ENCODE measurements at regions not wholly inside any gene's neighbourhood (a gene's known extent, or its start where the extent isn't known, plus 50 kb on each side); places are given as distances from the start of the nearest gene placed in this dataset.

DNA sequence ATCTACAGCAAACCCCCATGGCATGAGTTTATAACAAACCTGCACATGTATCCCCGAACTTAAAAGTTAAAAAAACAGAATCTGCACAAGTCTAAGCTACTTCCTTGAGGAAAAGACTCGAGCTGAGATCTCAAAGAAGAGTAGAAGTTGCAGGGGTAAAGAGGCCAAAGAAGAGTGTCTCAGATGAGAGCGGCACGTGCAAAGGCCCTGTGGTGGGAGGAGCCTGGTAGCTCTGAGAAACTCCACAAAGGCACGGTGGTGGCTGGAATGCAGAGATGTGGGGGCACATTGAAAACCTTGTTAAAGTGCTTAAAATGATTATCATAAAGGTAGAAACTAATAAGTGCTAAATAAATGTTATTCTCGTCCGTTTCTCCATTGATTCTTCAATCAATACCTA lies 103.2 kb upstream of the GRK3 start:
- H2BK120ac ChIP-seq (replicated peaks; ENCODE audit: low read depth, low read length): no peak overlapping the region
- no peak overlapping the region for H3K56ac ChIP-seq (replicated peaks; ENCODE audit: insufficient read length, low read depth, low read length)
- no peaks in the 10 kb centered on the region for H3K4me1 ChIP-seq (replicated peaks in 1 of 4; ENCODE audit: control insufficient read depth in 3 of 4, insufficient read depth in 4 of 4, low read length in 3 of 4)
- H3K4me3 ChIP-seq (ENCODE audit: extremely low read depth in 1 of 4, insufficient read depth in 2 of 4, low read depth in 3 of 4, low read length in 4 of 4): no peak overlapping the region
- H3K27me3 ChIP-seq (replicated peaks in 1 of 4; ENCODE audit: control insufficient read depth in 3 of 4, extremely low read depth in 1 of 4, insufficient read depth in 3 of 4, low read length in 3 of 4): no peaks in the 10 kb centered on the region
- H2BK12ac ChIP-seq (ENCODE audit: low read depth, low read length): no peak overlapping the region
- TF ChIP-seq SUZ12 (IDR thresholded peaks at IDR 0.05; ENCODE audit: low read length) (no peak), CEBPB (IDR thresholded peaks at IDR 0.05; ENCODE audit: low read depth, low read length) (no peak), SIX5 (IDR thresholded peaks at IDR 0.05; ENCODE audit: low read depth, low read length) (no peak), SRF (IDR thresholded peaks at IDR 0.05; ENCODE audit: low read depth, low read length) (no peak), ZNF274 (IDR thresholded peaks at IDR 0.05; ENCODE audit: borderline replicate concordance, extremely low read depth, low read length) (no peak), CREB1 (IDR thresholded peaks at IDR 0.05) (no peak), SP1 (IDR thresholded peaks at IDR 0.05; ENCODE audit: low read depth, low read length) (no peak), KDM5A (IDR thresholded peaks at IDR 0.05; ENCODE audit: low read length) (no peak), TBP (IDR thresholded peaks at IDR 0.05; ENCODE audit: low read depth, low read length) (no peak), TAF7 (optimal IDR thresholded peaks at IDR 0.05; ENCODE audit: borderline replicate concordance, low read depth, low read length) (no peak), ASH2L (IDR thresholded peaks at IDR 0.05; ENCODE audit: low read length) (no peak), CBX8 (IDR thresholded peaks at IDR 0.05; ENCODE audit: borderline replicate concordance, low read depth, low read length) (no peak), PHF8 (conservative IDR thresholded peaks at IDR 0.05; ENCODE audit: low read depth, low read length) (no peak)
- TF ChIP-seq, protein P1, sequence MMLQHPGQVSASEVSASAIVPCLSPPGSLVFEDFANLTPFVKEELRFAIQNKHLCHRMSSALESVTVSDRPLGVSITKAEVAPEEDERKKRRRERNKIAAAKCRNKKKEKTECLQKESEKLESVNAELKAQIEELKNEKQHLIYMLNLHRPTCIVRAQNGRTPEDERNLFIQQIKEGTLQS (IDR thresholded peaks at IDR 0.05; ENCODE audit: insufficient read depth, low read depth, low read length): no peak
- H3K79me1 ChIP-seq (ENCODE audit: low read depth, low read length): 0 out of 2 replicates have a peak, but pooled peaks cover 1% of the 10 kb centered on the region
- no peak overlapping the region for H4K8ac ChIP-seq (ENCODE audit: extremely low read depth, insufficient read depth, low read length)
- FAIRE-seq (no peak), DNase-seq (ENCODE audit: low read depth in 1 of 2, low spot score in 2 of 2) (no peak)
- H2BK20ac ChIP-seq (ENCODE audit: low read length): no peak overlapping the region
- H3K9me3 ChIP-seq (ENCODE audit: insufficient read depth in 2 of 2, low read depth in 1 of 2, low read length in 1 of 2): no peaks in the 10 kb centered on the region
- no peak overlapping the region for H3K4me2 ChIP-seq (ENCODE audit: insufficient read depth in 1 of 2, low read depth in 2 of 2, low read length in 2 of 2)
- no peak overlapping the region for H3K18ac ChIP-seq (ENCODE audit: extremely low read depth, low read length)
- no peak overlapping the region for H2BK15ac ChIP-seq (ENCODE audit: low read length)
- H3K4ac ChIP-seq (replicated peaks; ENCODE audit: insufficient read length, low read depth, low read length): no peak overlapping the region
- H2BK5ac ChIP-seq (ENCODE audit: low read depth, low read length): no peak overlapping the region
- no peak overlapping the region for H3K23ac ChIP-seq (ENCODE audit: insufficient read length)
- H3K36me3 ChIP-seq (ENCODE audit: control insufficient read depth in 2 of 4, insufficient read depth in 4 of 4, low read length in 3 of 4): peaks cover 2 to 22% (median 13%) of the 10 kb centered on the region in 4 experiments; a peak in 6 of 8 replicates
- H2AK5ac ChIP-seq (ENCODE audit: low read depth, low read length): no peak overlapping the region
- H3K27ac ChIP-seq (ENCODE audit: low read depth, low read length): no peak overlapping the region
- H2AFZ ChIP-seq (ENCODE audit: low read length): no peak overlapping the region
- H3K79me2 ChIP-seq (ENCODE audit: control insufficient read depth in 1 of 2, insufficient read depth in 2 of 2, low read length in 2 of 2): peaks cover 0 to 4% of the 10 kb centered on the region in 2 experiments; a peak in 1 of 4 replicates
- H3K23me2 ChIP-seq (ENCODE audit: low read depth, low read length): no peaks in the 10 kb centered on the region
- no peak overlapping the region for H3K9ac ChIP-seq (replicated peaks in 1 of 4; ENCODE audit: extremely low read depth in 1 of 4, low read depth in 3 of 4, low read length in 3 of 4)
- ChIA-PET POLR2A (ENCODE audit: partially characterized antibody) (interaction anchor here (1.2 to 1.4 kb wide), 2 partner anchors 11 to 61 kb away, joined by 3 to 4 read pairs; no protein-coding TSS in a partner anchor), CTCF (ENCODE audit: partially characterized antibody) (interaction anchor here (0.6 to 3.5 kb wide), 9 partner anchors 83 to 437 kb away, joined by 3 to 14 read pairs (median 6); no protein-coding TSS in a partner anchor)
- H4K20me1 ChIP-seq (replicated peaks in 1 of 2; ENCODE audit: control insufficient read depth in 1 of 2, insufficient read depth in 2 of 2, low read length in 2 of 2): peaks cover 0 to 3% of the 10 kb centered on the region in 2 experiments
- no peak overlapping the region for H4K91ac ChIP-seq (replicated peaks; ENCODE audit: insufficient read length, low read length)
- no peak overlapping the region for H4K5ac ChIP-seq (ENCODE audit: insufficient read length, low read depth, low read length)
- H3K14ac ChIP-seq (ENCODE audit: insufficient read length): no peak overlapping the region
- WGBS, 2 experiments (ENCODE audit: extremely low coverage in 1 of 2, insufficient coverage in 1 of 2, insufficient read length in 1 of 2, insufficient replicate concordance in 2 of 2, low coverage in 1 of 2, low lambda C conversion rate in 2 of 2, missing lambda C conversion rate in 1 of 2): 88% methylated on average over 7 of the region's 7 CpGs; no CpG with 5 or more reads in 1 of the 2 experiments

Measured in H1 (cell line).